ENCODE measurements at regions not wholly inside any gene's neighbourhood (a gene's known extent, or its start where the extent isn't known, plus 50 kb on each side); places are given as distances from the start of the nearest gene placed in this dataset.
"Not testable (repeated sequence)": the region's sequence is repeated elsewhere in the genome, so short reads cannot be mapped to it uniquely, and the experiment has no call there.

GRCh38 chrX:116756958-116757357 is 294.2 kb upstream of the CT83 start:
- no peaks in the 10 kb centered on the region for H3K9me3 ChIP-seq (ENCODE audit: low read depth)
- H3K27me3 ChIP-seq: no peaks in the 10 kb centered on the region
- TF ChIP-seq CTCF (IDR thresholded peaks at IDR 0.05; ENCODE audit: low read depth, low read length): no peak
- H3K27ac ChIP-seq: no peak overlapping the region
- no peak for DNase-seq (ENCODE audit: low read depth in 1 of 2, low spot score in 1 of 2)
- no peak overlapping the region for H3K4me3 ChIP-seq
- H3K36me3 ChIP-seq: no peaks in the 10 kb centered on the region
- H3K4me1 ChIP-seq (ENCODE audit: low read depth): no peaks in the 10 kb centered on the region

GRCh38 chrX:116749943-116750342 is 287.2 kb upstream of the CT83 start:
- no peak for DNase-seq (ENCODE audit: low read depth in 1 of 2, low spot score in 1 of 2)
- Histone ChIP-seq H3K27ac (no peak overlapping the region), H3K27me3 (no peaks in the 10 kb centered on the region), H3K9me3 (ENCODE audit: low read depth) (no peaks in the 10 kb centered on the region), H3K4me3 (no peak overlapping the region), H3K36me3 (no peaks in the 10 kb centered on the region), H3K4me1 (ENCODE audit: low read depth) (no peaks in the 10 kb centered on the region)
- no peak for TF ChIP-seq CTCF (IDR thresholded peaks at IDR 0.05; ENCODE audit: low read depth, low read length)

- no peaks in the 10 kb centered on the region for H3K4me1 ChIP-seq (ENCODE audit: low read depth)
- no peaks in the 10 kb centered on the region for H3K27me3 ChIP-seq
- DNase-seq (ENCODE audit: low read depth in 1 of 2, low spot score in 1 of 2): no peak
- no peak overlapping the region for H3K4me3 ChIP-seq
- H3K36me3 ChIP-seq: no peaks in the 10 kb centered on the region
- no peak for TF ChIP-seq CTCF (IDR thresholded peaks at IDR 0.05; ENCODE audit: low read depth, low read length)
- H3K9me3 ChIP-seq (ENCODE audit: low read depth): no peaks in the 10 kb centered on the region
- H3K27ac ChIP-seq: no peak overlapping the region
These were observed 269.4 kb upstream of the CT83 start for GRCh38 chrX:116732214-116732613.

GRCh38 chrX:116726806-116727205 is 264.0 kb upstream of the CT83 start:
- Histone ChIP-seq H3K27me3 (no peaks in the 10 kb centered on the region), H3K4me3 (no peak overlapping the region), H3K36me3 (no peaks in the 10 kb centered on the region), H3K27ac (no peak overlapping the region), H3K9me3 (ENCODE audit: low read depth) (no peaks in the 10 kb centered on the region), H3K4me1 (ENCODE audit: low read depth) (no peaks in the 10 kb centered on the region)
- no peak for TF ChIP-seq CTCF (IDR thresholded peaks at IDR 0.05; ENCODE audit: low read depth, low read length)
- no peak for DNase-seq (ENCODE audit: low read depth in 1 of 2, low spot score in 1 of 2)

GRCh38 chrX:116694046-116694445 is 231.3 kb upstream of the CT83 start:
- H3K27ac ChIP-seq: no peak overlapping the region
- H3K9me3 ChIP-seq (ENCODE audit: low read depth): no peaks in the 10 kb centered on the region
- H3K27me3 ChIP-seq: no peaks in the 10 kb centered on the region
- H3K4me1 ChIP-seq (ENCODE audit: low read depth): no peaks in the 10 kb centered on the region
- no peak for DNase-seq (ENCODE audit: low read depth in 1 of 2, low spot score in 1 of 2)
- H3K4me3 ChIP-seq: no peak overlapping the region
- TF ChIP-seq CTCF (IDR thresholded peaks at IDR 0.05; ENCODE audit: low read depth, low read length): no peak
- H3K36me3 ChIP-seq: no peaks in the 10 kb centered on the region

- H3K36me3 ChIP-seq; H3K4me3 ChIP-seq; H3K9me3 ChIP-seq (ENCODE audit: low read depth); DNase-seq (ENCODE audit: low read depth in 1 of 2, low spot score in 1 of 2); H3K27me3 ChIP-seq; H3K27ac ChIP-seq; H3K4me1 ChIP-seq (ENCODE audit: low read depth): not testable (repeated sequence)
These were observed 216.8 kb upstream of the CT83 start for GRCh38 chrX:116679544-116679943.

Measured in cardiac muscle cell (in vitro differentiated cells and primary cell).